Psoas muscle (tissue), 7 donors: ENCODE measurements at regions not wholly inside any gene's neighbourhood (a gene's known extent, or its start where the extent isn't known, plus 50 kb on each side); places are given as distances from the start of the nearest gene placed in this dataset.

Source experiments
- ATAC-seq, 4 donors: fragments of 200-7000 bp; cut with Tn5 transposase; one replicate each; pipeline ENCODE4 v1.9.1; 2020; ENCODE audit warnings: moderate library complexity in 3 of 4, mild to moderate bottlenecking in 2 of 4
- DNase-seq, 2 donors: peaks; one replicate each; pipeline ENCODE4 v3.0.0-alpha.2; 2020
- H3K27ac ChIP-seq: fragments of 200-600 bp; one replicate; pipeline ENCODE4 v1.8.0; 2022
- H3K27me3 ChIP-seq, 3 donors: fragments of 200-600 bp in 1 of 3; one replicate each; pipeline versions ENCODE4 v1.6.1 to v1.8.0; 2013 to 2022; ENCODE audit warnings: low read length in 2 of 3, mild to moderate bottlenecking in 2 of 3, moderate library complexity in 1 of 3; ENCODE audit not compliant: insufficient read depth in 3 of 3
- H3K36me3 ChIP-seq, 2 donors: fragments of 200-600 bp in 1 of 2; one replicate each; pipeline versions ENCODE4 v1.6.1 to v1.8.0; 2013 to 2022; ENCODE audit warnings: low read depth in 1 of 2, mild to moderate bottlenecking in 1 of 2, moderate library complexity in 1 of 2; ENCODE audit not compliant: insufficient read depth in 1 of 2
- H3K4me1 ChIP-seq: fragments of 200-600 bp; one replicate; pipeline ENCODE4 v1.8.0; 2022
- H3K4me3 ChIP-seq: fragments of 200-600 bp; one replicate; pipeline ENCODE4 v1.8.0; 2022; ENCODE audit warnings: mild to moderate bottlenecking
- H3K9me3 ChIP-seq: fragments of 200-600 bp; one replicate; pipeline ENCODE4 v1.8.0; 2022
- WGBS, 3 donors: extraction: QIAGEN DNeasy Blood & Tissue Kit; methylation state at CpG; one replicate each; pipeline versions ENCODE4 v1.1.6 to v1.1.7; 2013; 5-methylcytosine and 5-hydroxymethylcytosine counted together
- intact Hi-C, 2 donors: fragments of 100-400 bp; cut with DNase I; formaldehyde crosslinking; loops; one replicate each; pipeline versions ENCODE4 v1.11.0 to v1.14.2; 2022
- TF ChIP-seq, protein P1 (sequence below): fragments of 200-600 bp; IDR thresholded peaks from one replicate; pipeline ENCODE4 v1.8.0; 2022; ENCODE audit warnings: antibody characterized with exemption
- donor health status: healthy with polysubstance abuse.
- donor health status: DM: no; HTN: no; CAD: no; lungs with moderate emphysema.
- donor health status: Bipolar disorder and iron deficiency.
- donor health status: healthy.
- donor health status: DM: yes; HTN: yes; CAD: no.
- donor health status: DM: no; HTN: no; CAD: no.
- donor health status: DM: yes; HTN: yes; CAD: no.

DNA sequence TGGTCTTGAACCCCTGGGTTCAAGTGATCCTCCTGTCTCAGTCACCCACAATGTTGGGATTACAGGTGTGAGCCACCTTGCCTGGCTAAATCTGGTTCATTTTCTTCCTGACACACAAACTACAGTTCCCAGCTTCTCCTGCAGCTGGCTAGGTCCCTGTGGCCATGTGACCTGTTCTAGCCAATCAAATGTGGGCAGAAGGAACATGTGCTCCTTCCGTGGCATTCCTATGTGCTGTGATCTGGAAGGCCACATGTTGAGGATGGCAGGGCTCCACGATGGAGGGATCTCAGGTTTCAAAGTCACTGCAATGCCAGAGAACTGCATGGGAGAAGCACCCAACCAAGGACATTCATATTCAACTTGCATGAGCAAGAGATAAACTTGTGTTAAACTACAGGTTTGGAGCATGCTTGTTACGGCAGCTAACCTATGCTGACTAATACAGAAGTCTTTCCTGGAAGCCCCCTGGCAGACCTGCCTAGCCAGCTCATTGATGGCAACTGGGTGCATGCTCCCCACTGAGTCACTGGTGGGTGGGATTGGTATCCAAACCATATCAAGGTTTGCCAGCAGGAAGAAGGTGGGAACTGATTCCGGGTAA, 86.0 kb downstream of the RPS6KA4 start:
- peaks cover 17% of the 10 kb centered on the region for H3K4me1 ChIP-seq
- DNase-seq (no peak), ATAC-seq (peak in 3 of 4 donors; percentile 36 to 73 (median 64))
- intact Hi-C loops = loop anchor here in 1 of 2 donors (10.0 kb wide), 1 partner anchor 280 kb away; the partner anchor contains the start of gene NRXN2
- WGBS, 3 donors = 46 to 50% (median 50%) methylated on average over 4 of the region's 4 CpGs
- H3K9me3 ChIP-seq = no peaks in the 10 kb centered on the region
- TF ChIP-seq, protein P1, sequence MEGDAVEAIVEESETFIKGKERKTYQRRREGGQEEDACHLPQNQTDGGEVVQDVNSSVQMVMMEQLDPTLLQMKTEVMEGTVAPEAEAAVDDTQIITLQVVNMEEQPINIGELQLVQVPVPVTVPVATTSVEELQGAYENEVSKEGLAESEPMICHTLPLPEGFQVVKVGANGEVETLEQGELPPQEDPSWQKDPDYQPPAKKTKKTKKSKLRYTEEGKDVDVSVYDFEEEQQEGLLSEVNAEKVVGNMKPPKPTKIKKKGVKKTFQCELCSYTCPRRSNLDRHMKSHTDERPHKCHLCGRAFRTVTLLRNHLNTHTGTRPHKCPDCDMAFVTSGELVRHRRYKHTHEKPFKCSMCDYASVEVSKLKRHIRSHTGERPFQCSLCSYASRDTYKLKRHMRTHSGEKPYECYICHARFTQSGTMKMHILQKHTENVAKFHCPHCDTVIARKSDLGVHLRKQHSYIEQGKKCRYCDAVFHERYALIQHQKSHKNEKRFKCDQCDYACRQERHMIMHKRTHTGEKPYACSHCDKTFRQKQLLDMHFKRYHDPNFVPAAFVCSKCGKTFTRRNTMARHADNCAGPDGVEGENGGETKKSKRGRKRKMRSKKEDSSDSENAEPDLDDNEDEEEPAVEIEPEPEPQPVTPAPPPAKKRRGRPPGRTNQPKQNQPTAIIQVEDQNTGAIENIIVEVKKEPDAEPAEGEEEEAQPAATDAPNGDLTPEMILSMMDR = no peak
- H3K27ac ChIP-seq = no peak overlapping the region
- no peak overlapping the region for H3K4me3 ChIP-seq
- H3K27me3 ChIP-seq = peaks cover 0 to 12% (median 0%) of the 10 kb centered on the region in 3 donors
- H3K36me3 ChIP-seq = no peaks in the 10 kb centered on the region

DNA sequence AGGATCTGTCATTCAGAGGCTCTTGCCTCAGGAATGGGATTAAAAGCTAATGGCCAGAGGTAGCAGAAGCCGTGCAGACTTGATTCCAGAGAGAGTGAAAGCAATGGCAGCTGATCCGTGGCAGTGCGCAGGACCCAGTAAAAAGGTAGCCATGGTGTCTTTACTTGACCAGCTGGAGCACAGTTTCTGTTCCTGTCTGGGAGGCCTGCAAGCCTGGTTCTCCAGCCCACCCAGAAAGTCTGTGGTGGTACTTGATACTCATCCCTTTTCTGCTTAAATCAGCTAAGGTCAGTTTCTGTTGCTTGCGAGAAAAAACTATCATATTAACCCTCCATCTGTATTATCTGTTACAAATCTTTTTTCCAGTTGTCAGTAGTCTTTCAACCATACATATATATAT, 86.7 kb downstream of the RPS6KA4 start:
- TF ChIP-seq, protein P1 = no peak
- no peak for ATAC-seq
- peaks cover 0 to 15% (median 0%) of the 10 kb centered on the region in 3 donors for H3K27me3 ChIP-seq
- H3K4me3 ChIP-seq = no peak overlapping the region
- 87 to 90% (median 88%) methylated on average over 4 of the region's 4 CpGs for WGBS, 3 donors
- no peaks in the 10 kb centered on the region for H3K36me3 ChIP-seq
- H3K9me3 ChIP-seq = no peaks in the 10 kb centered on the region
- no peak for DNase-seq
- intact Hi-C loops = loop anchor here in 1 of 2 donors (10.0 kb wide), 1 partner anchor 279 kb away; the partner anchor contains the start of gene NRXN2
- H3K27ac ChIP-seq = no peak overlapping the region
- peaks cover 17% of the 10 kb centered on the region for H3K4me1 ChIP-seq

DNA sequence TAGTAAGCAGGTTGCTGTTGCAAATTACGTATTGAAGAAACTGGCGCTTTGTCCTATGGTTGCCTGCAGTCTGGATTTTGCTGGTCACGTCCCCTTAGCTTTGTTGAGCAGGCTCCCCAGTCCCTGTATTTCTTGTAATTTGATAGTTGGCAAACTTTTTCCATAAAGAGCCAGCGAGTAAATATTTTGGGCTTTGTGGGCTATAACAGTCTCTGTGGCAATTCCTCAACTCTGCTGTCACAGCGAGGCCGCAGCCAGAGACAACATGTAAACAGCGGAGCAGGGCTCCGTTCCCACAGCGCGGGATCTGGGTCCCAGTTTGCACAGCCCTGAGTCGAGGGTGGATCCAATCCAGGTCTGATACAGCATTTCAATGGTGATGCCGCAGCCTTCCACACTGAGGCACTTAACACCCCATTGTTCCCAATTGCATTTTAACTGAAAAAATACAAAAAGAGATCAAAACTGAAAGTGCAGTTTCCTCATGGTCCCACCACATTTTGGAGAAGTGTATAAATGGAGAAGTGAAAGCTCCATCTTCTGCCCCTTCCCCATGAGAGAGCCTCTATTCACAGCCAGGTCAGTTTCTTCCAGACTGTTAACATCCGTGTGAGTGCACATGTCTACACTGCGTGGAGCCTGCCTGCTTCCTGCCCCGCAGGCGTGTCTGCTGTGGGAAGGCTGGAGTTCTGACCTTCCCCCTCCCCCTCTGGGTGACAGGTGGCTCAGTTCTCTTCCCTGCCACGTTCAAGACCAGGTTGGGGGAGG, 89.1 kb downstream of the RPS6KA4 start:
- intact Hi-C loops = loop anchor here (2.0 to 10.0 kb wide), 2 partner anchors 205 to 277 kb away; partner anchors contain the start of gene NRXN2 (in 1 of the 2)

DNA sequence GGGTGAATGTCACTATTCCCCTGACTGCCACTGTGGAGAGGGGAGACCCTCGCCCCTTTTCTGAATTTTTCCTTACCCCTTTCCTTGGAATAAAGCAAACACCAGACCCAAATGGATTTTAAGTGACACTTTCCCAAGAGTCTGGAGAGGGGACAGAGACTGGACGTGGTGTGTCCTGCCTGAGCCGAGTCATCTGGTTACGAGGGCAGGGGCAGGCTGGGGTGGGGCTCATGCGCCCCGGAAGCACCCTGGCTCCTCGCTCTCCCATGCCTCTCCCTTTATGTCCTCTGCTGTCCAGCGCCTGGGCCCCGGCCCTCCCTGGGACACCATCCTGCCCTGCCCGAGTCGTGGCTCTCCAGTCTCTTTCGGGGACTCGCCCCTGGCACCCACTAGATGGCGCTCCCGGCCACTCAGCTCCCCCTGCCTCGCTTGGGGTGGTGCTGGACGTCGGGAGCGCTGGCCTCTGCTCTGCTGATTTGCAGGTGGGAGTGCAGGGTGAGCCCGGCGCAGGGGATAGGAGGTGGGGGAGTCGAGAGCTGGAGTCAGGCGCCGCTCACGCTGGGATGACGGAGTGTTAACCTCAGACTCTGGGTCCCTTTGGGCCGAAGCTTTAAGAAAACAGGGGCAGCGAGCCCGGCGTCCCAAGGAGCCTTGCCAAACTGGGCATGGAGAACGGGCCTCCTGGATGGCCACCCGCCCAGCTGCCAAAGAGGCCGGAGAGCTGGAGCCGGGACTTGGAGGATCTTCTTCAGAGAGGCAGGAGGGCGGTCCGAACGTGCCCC, 89.8 kb downstream of the RPS6KA4 start:
- 0 to 2% (median 1%) methylated on average over 37 of the region's 37 CpGs for WGBS, 3 donors
- no peaks in the 10 kb centered on the region for H3K9me3 ChIP-seq
- DNase-seq = peak; percentile 81 to 91
- H3K27me3 ChIP-seq = peaks cover 0 to 7% (median 0%) of the 10 kb centered on the region in 3 donors
- peak overlapping the region; percentile 65 for H3K27ac ChIP-seq
- no peaks in the 10 kb centered on the region for H3K36me3 ChIP-seq
- ATAC-seq = peak; percentile 91 to 99 (median 94)
- intact Hi-C loops = loop anchor here (2.0 to 10.0 kb wide), 2 partner anchors 204 to 276 kb away; partner anchors contain the start of gene NRXN2 (in 1 of the 2)
- TF ChIP-seq, protein P1 = peak; percentile 78
- H3K4me1 ChIP-seq = peaks cover 17% of the 10 kb centered on the region
- peak overlapping the region; percentile 57 for H3K4me3 ChIP-seq

More for the DNA sequence above, 89.1 kb downstream of the RPS6KA4 start:
- TF ChIP-seq, protein P1 = no peak
- Histone ChIP-seq H3K4me1 (peaks cover 17% of the 10 kb centered on the region), H3K27me3 (peaks cover 0 to 7% (median 0%) of the 10 kb centered on the region in 3 donors), H3K36me3 (no peaks in the 10 kb centered on the region), H3K9me3 (no peaks in the 10 kb centered on the region), H3K27ac (peak overlapping the region; percentile 65), H3K4me3 (peak overlapping the region; percentile 57)
- peak; percentile 41 to 74 (median 58) for ATAC-seq
- peak; percentile 31 to 64 for DNase-seq
- 15 to 19% (median 16%) methylated on average over 17 of the region's 17 CpGs for WGBS, 3 donors
